ENCODE measurements at regions not wholly inside any gene's neighbourhood (a gene's known extent, or its start where the extent isn't known, plus 50 kb on each side); places are given as distances from the start of the nearest gene placed in this dataset.

DNA sequence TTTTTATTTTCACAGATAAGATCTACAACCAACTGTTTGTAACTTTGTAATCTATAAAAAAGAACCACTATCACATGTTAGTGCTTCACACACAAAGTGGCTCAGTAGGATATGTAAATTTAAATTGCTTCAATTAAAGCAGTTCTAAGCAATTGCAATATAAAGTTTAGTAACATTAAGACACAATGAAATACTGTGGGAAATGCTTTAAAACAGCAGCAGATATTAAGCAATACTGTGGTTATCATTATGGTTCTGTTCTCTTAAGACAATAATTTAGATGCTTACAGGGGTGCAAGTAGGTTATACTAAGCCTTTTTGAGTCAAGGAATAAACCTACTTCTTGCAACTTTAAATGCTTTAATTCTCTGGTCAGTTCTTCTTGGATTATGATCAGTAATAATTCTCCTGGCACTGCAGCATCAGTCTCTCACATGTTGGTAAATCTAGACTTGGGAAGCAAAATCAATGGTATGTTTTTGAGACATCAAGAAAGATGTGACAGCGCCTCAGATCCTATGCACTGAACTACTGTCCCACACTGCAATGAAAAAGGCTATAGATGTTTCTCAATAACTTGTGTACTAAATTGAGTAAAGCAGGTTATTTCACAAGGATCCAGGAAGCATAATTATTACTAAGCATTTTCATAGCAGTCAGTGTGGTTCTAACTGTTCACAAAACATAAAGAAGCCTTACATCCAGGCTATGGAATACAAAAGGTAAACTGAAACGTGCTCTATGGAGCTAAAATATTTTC, 338.7 kb upstream of the PDE4D start:
- no peak for DNase-seq

DNA sequence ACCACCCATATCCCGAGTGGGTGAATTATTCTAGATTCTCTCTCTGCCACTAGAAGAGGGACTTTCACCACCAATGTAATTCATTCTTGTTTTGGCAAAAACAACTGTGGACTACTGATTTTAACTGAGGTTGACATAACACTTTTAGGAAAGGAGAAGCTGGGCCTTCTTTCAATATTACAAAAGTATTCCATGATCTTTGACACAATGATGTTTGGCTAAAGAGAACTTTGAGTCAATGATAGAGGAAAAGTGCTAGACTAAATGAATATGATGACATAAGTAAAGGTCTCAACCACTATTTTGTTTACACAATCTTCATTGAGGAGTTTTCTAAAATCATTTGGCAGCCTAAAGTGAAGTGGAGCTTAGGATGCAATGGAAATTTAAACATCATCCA, 336.9 kb upstream of the PDE4D start:
- no peak for DNase-seq

- DNase-seq = no peak
These were observed 336.2 kb upstream of the PDE4D start for GRCh38 chr5:60229691-60230185.

GRCh38 chr5:60228676-60229075, 335.1 kb upstream of the PDE4D start:
- no peak for DNase-seq

DNA sequence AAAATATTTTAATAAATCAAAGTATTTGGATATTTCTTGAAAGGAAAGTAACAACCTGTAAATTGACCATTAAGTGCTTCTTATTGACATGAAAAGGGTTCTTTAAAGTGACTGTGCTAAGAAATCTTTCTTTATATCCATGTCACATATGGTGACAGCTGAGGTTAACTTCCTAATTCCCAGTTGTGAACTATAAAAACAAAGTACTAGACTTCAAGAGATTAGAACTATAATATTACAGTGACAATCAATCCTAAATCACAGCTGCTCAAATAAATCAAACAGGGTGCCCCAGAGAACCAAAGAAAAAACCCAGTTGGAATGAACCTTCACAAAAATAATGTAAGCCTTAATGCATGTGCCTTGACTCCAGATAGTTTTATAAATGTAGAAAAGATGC, 332.6 kb upstream of the PDE4D start:
- DNase-seq = no peak

DNA sequence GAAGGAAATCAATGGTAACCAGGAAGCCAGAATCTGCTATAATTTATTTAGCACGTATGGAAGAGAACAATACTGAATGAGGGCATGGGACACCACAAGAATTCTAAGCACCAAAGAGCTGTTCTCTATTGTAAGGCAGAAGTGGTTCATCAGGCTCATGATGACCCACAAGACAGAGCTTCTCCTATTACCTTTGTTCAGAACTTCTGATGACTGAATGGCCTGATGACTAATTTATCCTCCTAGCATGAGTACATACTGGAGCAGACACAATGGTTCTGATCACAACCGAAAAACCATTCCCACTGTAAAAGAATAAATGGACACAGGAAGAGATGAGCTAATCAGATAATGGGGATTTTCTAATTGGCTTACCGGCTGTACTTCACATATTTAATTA, 329.8 kb upstream of the PDE4D start:
- no peak for DNase-seq

DNA sequence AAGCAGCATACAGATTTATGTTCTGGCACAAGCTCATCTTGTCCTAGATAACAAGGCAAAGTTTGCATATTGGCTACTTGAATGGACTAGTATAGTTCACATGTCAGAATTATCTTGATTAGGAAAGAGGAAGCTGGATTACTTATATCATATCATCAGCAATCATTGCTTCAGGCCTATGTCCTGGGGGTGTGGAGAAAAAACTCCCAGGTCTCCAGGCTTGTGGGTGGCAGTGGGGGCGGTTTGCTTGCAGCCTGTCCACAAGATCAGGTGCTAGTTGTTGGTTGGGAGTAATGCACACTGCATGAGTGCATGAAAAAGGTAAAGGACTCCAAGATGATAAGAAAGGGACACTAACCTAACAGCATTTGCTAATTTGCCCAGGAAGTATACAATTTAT, 326.4 kb upstream of the PDE4D start:
- no peak for DNase-seq

DNA sequence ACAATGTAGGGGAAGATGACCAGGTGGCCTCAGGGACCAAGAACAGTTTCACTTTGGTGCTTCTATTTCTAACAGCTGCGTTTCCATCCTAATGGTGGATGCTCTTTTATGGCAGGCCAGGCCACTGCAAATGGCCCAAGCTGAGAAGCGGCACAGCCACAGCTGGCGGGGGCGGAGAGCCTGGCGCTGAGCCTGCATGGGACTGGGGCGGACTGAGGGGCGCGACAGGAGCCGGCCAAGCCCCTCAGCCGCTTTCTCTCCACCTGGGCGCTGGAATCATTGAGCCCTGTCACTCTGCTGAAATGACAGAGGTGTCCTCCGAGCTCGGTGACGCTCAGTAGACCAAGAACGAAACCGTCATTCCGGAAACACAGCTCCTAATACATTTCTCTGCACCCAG, 317.3 kb upstream of the PDE4D start:
- no peak for DNase-seq

GRCh38 chr5:60209146-60209840, 315.8 kb upstream of the PDE4D start:
- DNase-seq = no peak

GRCh38 chr5:60208716-60209115, 315.2 kb upstream of the PDE4D start:
- no peak for DNase-seq

- no peak for DNase-seq
These were observed 313.5 kb upstream of the PDE4D start for GRCh38 chr5:60207040-60207439.

GRCh38 chr5:60206234-60206633, 312.7 kb upstream of the PDE4D start:
- DNase-seq = no peak

GRCh38 chr5:60205071-60205470, 311.5 kb upstream of the PDE4D start:
- no peak for DNase-seq

GRCh38 chr5:60196385-60197113, 303.0 kb upstream of the PDE4D start:
- peak; percentile 50 for DNase-seq

DNA sequence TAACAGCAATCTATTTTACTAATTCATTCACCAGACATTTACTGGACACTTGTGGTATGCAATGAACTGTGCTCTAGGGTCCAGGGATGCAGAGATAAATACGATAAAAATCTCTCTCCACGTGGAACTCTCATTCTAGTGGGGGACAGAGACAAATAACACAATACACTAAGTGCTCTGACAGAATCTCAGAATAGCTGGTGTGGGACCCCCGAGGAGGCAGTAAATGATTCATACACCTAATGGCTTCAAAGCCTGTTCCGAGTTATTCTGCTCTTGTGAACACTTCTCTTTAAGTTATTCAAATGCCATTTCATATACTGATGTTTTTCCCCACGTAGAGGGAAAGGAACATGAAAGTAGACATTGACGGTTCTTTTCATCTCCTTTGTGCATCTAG, 302.0 kb upstream of the PDE4D start:
- no peak for DNase-seq

DNA sequence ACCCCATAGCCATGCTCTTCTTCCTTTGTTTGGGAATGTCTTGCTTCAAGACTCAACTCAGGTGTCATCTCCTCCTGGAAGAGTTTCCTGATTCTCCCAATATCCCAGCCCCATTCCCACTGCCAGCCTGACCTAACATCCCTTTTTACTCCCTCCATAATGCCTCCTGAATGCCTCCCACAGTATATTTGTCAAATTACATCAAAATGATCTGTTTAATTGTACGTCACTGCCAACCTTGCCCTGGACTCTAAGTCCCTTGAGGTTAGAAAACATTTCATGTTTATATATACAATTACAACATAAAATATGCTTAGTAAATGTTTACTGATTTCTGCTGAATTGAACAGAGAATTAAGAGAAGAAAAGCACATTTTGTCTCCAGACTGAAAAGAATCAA, 301.6 kb upstream of the PDE4D start:
- DNase-seq = no peak

- DNase-seq = no peak
These were observed 291.9 kb upstream of the PDE4D start for GRCh38 chr5:60185231-60186099.

GRCh38 chr5:60184606-60185005, 291.1 kb upstream of the PDE4D start:
- no peak for DNase-seq

GRCh38 chr5:60183881-60184280, 290.4 kb upstream of the PDE4D start:
- DNase-seq = no peak

GRCh38 chr5:60178101-60178500, 284.6 kb upstream of the PDE4D start:
- no peak for DNase-seq

DNA sequence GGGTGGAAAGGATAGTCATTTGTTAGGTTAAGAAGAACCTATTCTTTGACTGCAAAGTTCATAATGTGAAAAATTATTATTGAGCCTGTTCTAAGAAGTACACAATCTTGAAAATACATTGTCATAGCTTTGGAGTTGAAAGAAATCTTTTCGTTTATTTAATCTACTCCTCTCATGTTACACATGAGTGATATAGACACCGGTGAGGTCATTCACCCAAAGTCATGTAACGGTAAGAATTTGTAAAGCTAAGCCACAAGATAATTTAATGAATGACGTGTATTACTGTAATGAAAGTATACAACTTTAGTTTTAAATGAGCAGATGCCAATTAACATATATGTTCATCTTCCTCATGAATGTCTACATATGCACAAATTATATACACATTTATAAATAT, 284.1 kb upstream of the PDE4D start:
- no peak for DNase-seq

DNA sequence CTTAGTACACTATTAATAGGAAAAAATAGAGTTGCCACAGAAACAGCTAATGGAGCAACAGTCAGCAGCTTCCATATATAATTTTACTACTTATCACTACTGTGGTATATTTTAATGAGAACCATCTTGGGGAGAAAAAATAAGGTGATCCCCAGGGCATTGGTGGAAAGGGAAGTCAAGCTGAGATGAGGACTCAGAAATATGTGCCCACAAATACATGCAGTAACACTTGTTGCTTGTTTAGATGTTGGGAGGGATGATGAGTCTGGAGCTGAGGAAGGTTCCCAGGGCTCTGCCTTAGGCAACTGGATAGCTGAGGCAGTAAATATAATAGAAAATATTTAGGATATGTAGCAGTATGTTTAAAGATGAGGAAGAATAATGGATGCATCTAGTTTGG, 280.1 kb upstream of the PDE4D start:
- no peak for DNase-seq

DNA sequence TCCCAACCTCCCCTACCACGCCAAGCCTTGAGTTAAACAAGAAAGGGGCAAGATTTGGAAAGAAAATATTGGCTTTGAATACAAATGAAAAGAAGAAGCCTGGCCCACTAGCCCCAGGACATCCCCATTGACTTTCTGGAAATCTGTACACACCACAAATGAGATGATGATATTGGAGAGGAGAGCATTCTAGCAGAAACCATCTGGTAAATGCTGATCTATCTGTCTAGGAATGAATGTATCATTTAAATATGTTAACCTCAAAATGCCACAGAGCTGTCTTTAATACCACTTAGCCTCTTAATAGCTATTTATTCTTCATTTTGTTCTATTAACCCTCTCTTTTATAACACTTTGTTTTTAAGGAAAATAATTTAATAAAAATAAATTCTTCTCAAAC, 270.2 kb upstream of the PDE4D start:
- DNase-seq = no peak

Data from GOT3 (cell line).